DND-41 (cell line): ENCODE measurements at regions not wholly inside any gene's neighbourhood (a gene's known extent, or its start where the extent isn't known, plus 50 kb on each side); places are given as distances from the start of the nearest gene placed in this dataset.

Experiments used
- ATAC-seq: fragments of 200-7000 bp; cut with Tn5 transposase; 3 replicates; pipeline ENCODE4 v1.9.1; 2021; ENCODE audit warnings: low read depth; ENCODE audit not compliant: insufficient read depth
- DNase-seq: peaks from one replicate; pipeline ENCODE4 v3.0.0-alpha.2; 2020
- H2AFZ ChIP-seq: 2 replicates; pipeline ENCODE4 v1.6.0; 2012; ENCODE audit warnings: low read depth, low read length
- H3K27ac ChIP-seq: 2 replicates; pipeline ENCODE4 v1.5.1; 2012; ENCODE audit warnings: low read length, inconsistent platforms
- H3K27me3 ChIP-seq: fragments of 200-600 bp; sonication (generic); 2 replicates; pipeline ENCODE4 v1.6.0; 2012; ENCODE audit warnings: low read length, mild to moderate bottlenecking, inconsistent platforms; ENCODE audit not compliant: insufficient read depth, poor library complexity
- H3K36me3 ChIP-seq: 2 replicates; pipeline ENCODE4 v1.5.1; 2012; ENCODE audit warnings: low read length, inconsistent platforms; ENCODE audit not compliant: insufficient read depth
- H3K4me1 ChIP-seq: 2 replicates; pipeline ENCODE4 v1.5.1; 2012; ENCODE audit warnings: mild to moderate bottlenecking, low read length; ENCODE audit not compliant: insufficient read depth
- H3K4me2 ChIP-seq: 2 replicates; pipeline ENCODE4 v1.6.0; 2012; ENCODE audit warnings: mild to moderate bottlenecking, moderate library complexity, low read length, inconsistent platforms; ENCODE audit not compliant: insufficient read depth
- H3K4me3 ChIP-seq, 2 experiments: fragments of 200-600 bp in 1 of 2; shearing (Covaris generic) in 1 of 2; 2 replicates each; pipeline ENCODE4 v1.5.1; 2012 to 2016; ENCODE audit warnings: inconsistent platforms in 2 of 2, low read length in 2 of 2, mild to moderate bottlenecking in 2 of 2, low read depth in 1 of 2, moderate library complexity in 1 of 2
- H3K79me2 ChIP-seq: 2 replicates; pipeline ENCODE4 v1.6.0; 2012; ENCODE audit warnings: low read length, inconsistent platforms; ENCODE audit not compliant: insufficient read depth
- H3K9ac ChIP-seq: 2 replicates; pipeline ENCODE4 v1.6.0; 2012; ENCODE audit warnings: low read depth, mild to moderate bottlenecking, inconsistent platforms, low read length, moderate library complexity
- H3K9me3 ChIP-seq: 2 replicates; pipeline ENCODE4 v1.5.1; 2012; ENCODE audit warnings: low read length, moderate library complexity, mild to moderate bottlenecking, inconsistent platforms; ENCODE audit not compliant: insufficient read depth, severe bottlenecking
- H4K20me1 ChIP-seq: 2 replicates; pipeline ENCODE4 v1.6.0; 2012; ENCODE audit warnings: low read length; ENCODE audit not compliant: insufficient read depth
- EZH2 ChIP-seq: IDR thresholded peaks from 3 replicates; pipeline ENCODE4 v1.6.1; 2012; ENCODE audit warnings: borderline replicate concordance, low read depth, mild to moderate bottlenecking, moderate library complexity, low read length, inconsistent platforms; ENCODE audit not compliant: severe bottlenecking
- TF ChIP-seq, protein P1 (sequence below): IDR thresholded peaks from 2 replicates; pipeline ENCODE4 v1.5.1; 2012; ENCODE audit warnings: borderline replicate concordance, low read length, moderate library complexity, mild to moderate bottlenecking; ENCODE audit not compliant: poor library complexity, severe bottlenecking; ENCODE audit errors: extremely low read depth

DNA sequence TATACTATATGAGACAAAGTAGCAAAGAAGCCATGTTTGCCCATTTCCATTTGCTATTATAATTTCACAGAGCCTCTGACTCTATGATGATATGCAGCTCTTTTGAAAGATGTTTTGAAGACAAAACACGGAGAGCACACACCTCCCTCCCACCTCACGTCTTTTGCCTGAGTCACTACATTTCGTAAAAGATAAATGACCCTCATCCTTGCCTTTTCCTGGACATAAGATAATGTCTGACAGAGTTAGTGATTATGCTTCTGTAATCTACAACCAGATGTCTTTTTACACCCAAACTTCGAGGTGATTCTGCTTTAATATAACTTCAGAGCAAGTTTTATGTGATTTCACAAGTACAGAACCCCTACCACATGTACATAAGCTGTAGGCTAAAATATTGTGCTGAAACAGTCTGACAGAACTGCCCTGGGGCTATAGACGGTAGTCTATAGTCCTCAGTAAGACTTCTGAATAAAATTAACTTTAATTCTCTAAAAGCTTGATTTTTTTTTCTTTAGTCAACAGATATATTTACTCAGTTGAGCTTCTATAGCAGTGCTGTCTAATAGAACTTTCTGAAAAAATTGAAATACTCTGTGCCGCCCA, 99.9 kb downstream of the CD200R1L start:
- H3K4me2 ChIP-seq: no peak overlapping the region
- TF ChIP-seq, protein P1, sequence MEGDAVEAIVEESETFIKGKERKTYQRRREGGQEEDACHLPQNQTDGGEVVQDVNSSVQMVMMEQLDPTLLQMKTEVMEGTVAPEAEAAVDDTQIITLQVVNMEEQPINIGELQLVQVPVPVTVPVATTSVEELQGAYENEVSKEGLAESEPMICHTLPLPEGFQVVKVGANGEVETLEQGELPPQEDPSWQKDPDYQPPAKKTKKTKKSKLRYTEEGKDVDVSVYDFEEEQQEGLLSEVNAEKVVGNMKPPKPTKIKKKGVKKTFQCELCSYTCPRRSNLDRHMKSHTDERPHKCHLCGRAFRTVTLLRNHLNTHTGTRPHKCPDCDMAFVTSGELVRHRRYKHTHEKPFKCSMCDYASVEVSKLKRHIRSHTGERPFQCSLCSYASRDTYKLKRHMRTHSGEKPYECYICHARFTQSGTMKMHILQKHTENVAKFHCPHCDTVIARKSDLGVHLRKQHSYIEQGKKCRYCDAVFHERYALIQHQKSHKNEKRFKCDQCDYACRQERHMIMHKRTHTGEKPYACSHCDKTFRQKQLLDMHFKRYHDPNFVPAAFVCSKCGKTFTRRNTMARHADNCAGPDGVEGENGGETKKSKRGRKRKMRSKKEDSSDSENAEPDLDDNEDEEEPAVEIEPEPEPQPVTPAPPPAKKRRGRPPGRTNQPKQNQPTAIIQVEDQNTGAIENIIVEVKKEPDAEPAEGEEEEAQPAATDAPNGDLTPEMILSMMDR: no peak
- TF ChIP-seq EZH2: no peak
- DNase-seq: no peak

DNA sequence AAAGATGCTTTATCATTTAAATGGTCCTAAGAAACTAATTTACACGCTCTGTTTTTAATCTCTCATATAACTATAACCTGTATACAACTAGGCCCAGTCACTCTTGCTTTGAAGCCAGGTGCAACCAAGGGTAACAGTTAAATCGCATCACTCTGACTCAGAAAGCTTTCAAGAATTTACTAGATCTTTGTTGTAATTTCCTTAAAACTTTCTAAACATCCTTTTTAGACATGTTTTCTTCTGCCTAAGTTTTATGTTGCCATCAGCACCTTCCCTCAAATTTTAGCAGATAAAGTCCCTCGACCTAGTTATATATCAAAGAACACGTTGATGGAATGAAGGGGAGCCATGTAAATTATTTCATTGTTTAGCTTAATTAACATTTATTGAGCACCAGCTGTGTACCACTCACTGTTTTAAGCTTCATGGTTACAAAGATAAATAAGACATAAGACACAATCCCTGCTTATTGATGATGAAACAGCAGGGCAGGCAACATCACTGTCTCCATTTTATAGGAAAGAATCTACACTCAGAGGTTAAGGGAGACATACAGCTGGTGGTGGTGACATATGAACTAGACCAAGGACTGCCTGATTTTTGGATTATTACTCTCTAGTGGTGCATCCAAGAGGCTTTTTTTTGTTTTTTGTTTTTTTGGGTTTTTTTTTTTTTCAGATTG, 101.0 kb downstream of the CD200R1L start:
- Histone ChIP-seq H2AFZ (no peak overlapping the region), H3K4me3 (no peak overlapping the region), H3K9me3 (no peaks in the 10 kb centered on the region), H3K4me2 (no peak overlapping the region), H3K79me2 (no peaks in the 10 kb centered on the region), H3K4me1 (no peaks in the 10 kb centered on the region), H3K27me3 (no peaks in the 10 kb centered on the region), H3K27ac (no peak overlapping the region), H3K9ac (no peak overlapping the region), H3K36me3 (no peaks in the 10 kb centered on the region), H4K20me1 (no peaks in the 10 kb centered on the region)
- ATAC-seq (no peak), DNase-seq (no peak)
- no peak for TF ChIP-seq EZH2
- TF ChIP-seq, protein P1: no peak

More for the DNA sequence above, 99.9 kb downstream of the CD200R1L start:
- Histone ChIP-seq H4K20me1 (no peaks in the 10 kb centered on the region), H3K36me3 (no peaks in the 10 kb centered on the region), H3K27me3 (no peaks in the 10 kb centered on the region), H3K9me3 (no peaks in the 10 kb centered on the region), H3K4me3 (no peak overlapping the region), H3K9ac (no peak overlapping the region), H3K79me2 (no peaks in the 10 kb centered on the region), H3K4me1 (no peaks in the 10 kb centered on the region), H2AFZ (no peak overlapping the region), H3K27ac (no peak overlapping the region)
- ATAC-seq: no peak

DNA sequence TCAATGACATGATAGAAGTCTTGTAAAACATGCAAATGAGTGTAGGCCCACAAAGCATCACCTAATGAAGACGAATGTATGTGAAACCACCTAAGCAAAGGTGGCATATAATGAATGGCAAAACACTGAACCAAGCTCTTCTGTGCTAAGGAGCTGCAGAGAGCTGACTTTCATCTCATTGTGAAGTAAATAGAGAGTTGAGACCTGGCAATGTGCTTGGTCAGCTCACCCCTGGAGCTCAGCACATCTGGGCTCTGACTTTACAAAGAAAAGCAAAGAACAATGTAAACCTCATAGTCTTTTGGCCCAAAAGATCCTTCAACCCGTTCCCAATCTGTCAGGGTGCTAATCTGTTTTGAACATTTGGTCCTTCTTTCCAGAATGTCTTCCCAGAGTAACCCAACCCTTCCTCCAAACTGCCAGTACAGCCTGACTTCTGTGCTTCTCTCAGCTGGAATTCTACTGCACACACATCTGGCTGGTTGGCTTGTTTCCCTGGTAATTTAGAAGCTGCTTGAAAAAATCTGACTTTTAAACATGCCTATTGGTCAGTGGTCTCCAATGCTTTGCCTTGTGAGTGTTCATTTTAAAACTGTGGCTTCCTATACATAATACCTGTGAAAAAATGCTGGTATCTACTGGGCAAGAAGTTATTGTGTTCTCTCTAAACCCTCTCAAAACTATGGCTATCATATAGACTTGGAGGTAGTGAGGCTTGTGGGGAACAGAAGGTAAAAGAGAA, 101.7 kb downstream of the CD200R1L start:
- Histone ChIP-seq H3K4me2 (no peak overlapping the region), H3K27ac (no peak overlapping the region), H4K20me1 (no peaks in the 10 kb centered on the region), H3K79me2 (no peaks in the 10 kb centered on the region), H3K4me1 (no peaks in the 10 kb centered on the region), H3K27me3 (no peaks in the 10 kb centered on the region), H3K9ac (no peak overlapping the region), H2AFZ (no peak overlapping the region), H3K4me3 (no peak overlapping the region), H3K36me3 (no peaks in the 10 kb centered on the region), H3K9me3 (no peaks in the 10 kb centered on the region)
- ATAC-seq (no peak), DNase-seq (no peak)
- TF ChIP-seq EZH2: no peak
- TF ChIP-seq, protein P1: no peak
